Liver (tissue), 8 donors: ENCODE measurements at regions not wholly inside any gene's neighbourhood (a gene's known extent, or its start where the extent isn't known, plus 50 kb on each side); places are given as distances from the start of the nearest gene placed in this dataset.
A peak's percentile ranks its signal among the peaks of the same experiment; 100 is the strongest.

ENCODE experiments used
- DNase-seq: peaks from one replicate; pipeline ENCODE4 v3.0.0-alpha.2; 2017; ENCODE audit warnings: low spot score
- H3K27ac ChIP-seq, 2 donors: one replicate each; pipeline ENCODE4 v1.7.0; 2013; ENCODE audit warnings: inconsistent platforms in 2 of 2, low read length in 2 of 2, control low read depth in 1 of 2, low read depth in 1 of 2, mild to moderate bottlenecking in 1 of 2
- H3K27me3 ChIP-seq, 4 donors: one replicate each; pipeline versions ENCODE4 v1.6.1 to v1.7.0; 2013; ENCODE audit warnings: low read length in 3 of 4, inconsistent platforms in 1 of 4, mild to moderate bottlenecking in 1 of 4, moderate library complexity in 1 of 4; ENCODE audit not compliant: control insufficient read depth in 4 of 4, insufficient read depth in 4 of 4
- H3K36me3 ChIP-seq, 4 donors: one replicate each; pipeline versions ENCODE4 v1.6.1 to v1.7.0; 2013; ENCODE audit warnings: low read length in 3 of 4, mild to moderate bottlenecking in 3 of 4, low read depth in 1 of 4, moderate library complexity in 1 of 4; ENCODE audit not compliant: control insufficient read depth in 4 of 4, insufficient read depth in 3 of 4
- H3K4me1 ChIP-seq, 4 donors: one replicate each; pipeline versions ENCODE4 v1.6.1 to v1.7.0; 2013; ENCODE audit warnings: low read length in 3 of 4, mild to moderate bottlenecking in 3 of 4, moderate library complexity in 1 of 4; ENCODE audit not compliant: control insufficient read depth in 4 of 4, insufficient read depth in 4 of 4
- H3K4me3 ChIP-seq, 3 donors: one replicate each; pipeline versions ENCODE4 v1.6.1 to v1.7.0; 2013; ENCODE audit warnings: low read length in 3 of 3, control low read depth in 1 of 3, low read depth in 1 of 3, mild to moderate bottlenecking in 1 of 3
- H3K9ac ChIP-seq, 2 donors: one replicate each; pipeline ENCODE4 v1.7.0; 2013; ENCODE audit warnings: low read length in 2 of 2, mild to moderate bottlenecking in 2 of 2, moderate library complexity in 2 of 2, control low read depth in 1 of 2, low read depth in 1 of 2
- H3K9me3 ChIP-seq, 4 donors: one replicate each; pipeline versions ENCODE4 v1.6.1 to v1.7.0; 2013; ENCODE audit warnings: low read length in 3 of 4; ENCODE audit not compliant: control insufficient read depth in 4 of 4
- EGR1 ChIP-seq, 2 donors: IDR thresholded peaks; 2 replicates each; pipeline ENCODE4 v1.6.1; 2016 to 2018; ENCODE audit warnings: antibody characterized with exemption in 2 of 2, low read depth in 2 of 2
- FOXA1 ChIP-seq: IDR thresholded peaks from 2 replicates; pipeline ENCODE4 v1.6.1; 2016; ENCODE audit warnings: antibody characterized with exemption
- FOXA2 ChIP-seq: IDR thresholded peaks from 2 replicates; pipeline ENCODE4 v1.6.1; 2016; ENCODE audit warnings: antibody characterized with exemption
- GABPA ChIP-seq, 2 donors: IDR thresholded peaks in 1 of 2; conservative IDR thresholded peaks in 1 of 2; 2 replicates each; pipeline ENCODE4 v1.6.1; 2016; ENCODE audit warnings: antibody characterized with exemption in 2 of 2, mild to moderate bottlenecking in 1 of 2, moderate library complexity in 1 of 2
- HNF4A ChIP-seq, 2 donors: conservative IDR thresholded peaks; 2 replicates each; pipeline ENCODE4 v1.6.1; 2016; ENCODE audit warnings: antibody characterized with exemption in 2 of 2, mild to moderate bottlenecking in 2 of 2
- HNF4G ChIP-seq: IDR thresholded peaks from 2 replicates; pipeline ENCODE4 v1.6.1; 2016; ENCODE audit warnings: antibody characterized with exemption
- JUND ChIP-seq, 2 donors: IDR thresholded peaks; 2 replicates each; pipeline ENCODE4 v1.6.1; 2016; ENCODE audit warnings: antibody characterized with exemption in 2 of 2
- NR2F2 ChIP-seq: IDR thresholded peaks from 2 replicates; pipeline ENCODE4 v1.6.1; 2016; ENCODE audit warnings: antibody characterized with exemption
- RAD21 ChIP-seq, 2 donors: IDR thresholded peaks; 2 replicates each; pipeline ENCODE4 v1.6.1; 2016; ENCODE audit warnings: antibody characterized with exemption in 2 of 2, mild to moderate bottlenecking in 2 of 2
- RXRA ChIP-seq, 2 donors: IDR thresholded peaks; 2 replicates each; pipeline ENCODE4 v1.6.1; 2017 to 2018; ENCODE audit warnings: antibody characterized with exemption in 2 of 2, mild to moderate bottlenecking in 1 of 2
- SP1 ChIP-seq: IDR thresholded peaks from 2 replicates; pipeline ENCODE4 v1.6.1; 2018; ENCODE audit warnings: antibody characterized with exemption, mild to moderate bottlenecking
- TAF1 ChIP-seq: conservative IDR thresholded peaks from 2 replicates; pipeline ENCODE4 v1.6.1; 2016; ENCODE audit warnings: antibody characterized with exemption, mild to moderate bottlenecking
- YY1 ChIP-seq: IDR thresholded peaks from 2 replicates; pipeline ENCODE4 v1.6.1; 2016; ENCODE audit warnings: antibody characterized with exemption, mild to moderate bottlenecking
- WGBS: extraction: QIAGEN DNeasy Blood & Tissue Kit; methylation state at CpG from one replicate; pipeline ENCODE4 v1.1.7; 2013; 5-methylcytosine and 5-hydroxymethylcytosine counted together
- TF ChIP-seq, protein P1 (sequence below): IDR thresholded peaks from 2 replicates; pipeline ENCODE4 v1.6.1; 2016; ENCODE audit warnings: antibody characterized with exemption
- TF ChIP-seq, protein P2 (sequence below): IDR thresholded peaks from 2 replicates; pipeline ENCODE4 v1.6.1; 2016; ENCODE audit warnings: antibody characterized with exemption
- TF ChIP-seq, protein P3 (sequence below): IDR thresholded peaks from 2 replicates; pipeline ENCODE4 v1.6.1; 2016; ENCODE audit warnings: antibody characterized with exemption
- TF ChIP-seq, protein P4 (sequence below): IDR thresholded peaks from 2 replicates; pipeline ENCODE4 v1.6.1; 2016; ENCODE audit warnings: antibody characterized with exemption, mild to moderate bottlenecking
- TF ChIP-seq, protein P5 (sequence below): fragments of 150-350 bp; IDR thresholded peaks from 2 replicates; pipeline ENCODE4 v1.5.1; 2017; ENCODE audit warnings: improper control_type of control experiment, low read depth, low read length; ENCODE audit not compliant: missing input control
- donor health status: healthy.
- donor health status: healthy.
- donor health status: healthy.
- donor health status: healthy.
- donor health status: healthy.

DNA sequence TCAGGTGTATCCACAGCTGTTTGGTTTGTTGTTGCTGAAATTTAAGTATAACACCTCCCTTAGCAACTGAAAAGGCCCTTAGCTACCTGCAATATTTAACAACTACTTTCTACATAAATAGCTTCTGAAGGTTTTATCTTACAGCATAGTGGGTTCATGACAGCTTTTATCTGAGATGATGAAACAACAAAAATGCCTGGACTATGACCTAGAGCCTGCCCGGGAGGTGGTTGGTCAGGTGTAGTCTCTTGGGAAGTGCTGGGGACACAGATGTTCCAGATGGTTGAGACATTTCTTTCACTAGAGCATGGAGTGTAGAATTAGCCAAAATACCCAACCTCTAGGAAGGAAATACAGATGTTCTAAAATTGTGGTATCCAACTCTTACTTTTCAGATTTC is 705.4 kb downstream of the MAFB start (continued):
- TF ChIP-seq NR2F2 (peak; percentile 36), TAF1 (no peak), HNF4A (conservative IDR thresholded peaks at IDR 0.05) (peak; percentile 96), HNF4G (peak; percentile 84), SP1 (peak; percentile 86), JUND (IDR thresholded peaks at IDR 0.05) (peak; percentile 74 to 85), RAD21 (IDR thresholded peaks at IDR 0.05) (peak; percentile 63), FOXA2 (peak; percentile 47), RXRA (IDR thresholded peaks at IDR 0.05) (peak; percentile 82 to 90), YY1 (peak; percentile 74), FOXA1 (peak; percentile 56)
- TF ChIP-seq, protein P1, sequence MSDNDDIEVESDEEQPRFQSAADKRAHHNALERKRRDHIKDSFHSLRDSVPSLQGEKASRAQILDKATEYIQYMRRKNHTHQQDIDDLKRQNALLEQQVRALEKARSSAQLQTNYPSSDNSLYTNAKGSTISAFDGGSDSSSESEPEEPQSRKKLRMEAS: peak; percentile 83

DNA sequence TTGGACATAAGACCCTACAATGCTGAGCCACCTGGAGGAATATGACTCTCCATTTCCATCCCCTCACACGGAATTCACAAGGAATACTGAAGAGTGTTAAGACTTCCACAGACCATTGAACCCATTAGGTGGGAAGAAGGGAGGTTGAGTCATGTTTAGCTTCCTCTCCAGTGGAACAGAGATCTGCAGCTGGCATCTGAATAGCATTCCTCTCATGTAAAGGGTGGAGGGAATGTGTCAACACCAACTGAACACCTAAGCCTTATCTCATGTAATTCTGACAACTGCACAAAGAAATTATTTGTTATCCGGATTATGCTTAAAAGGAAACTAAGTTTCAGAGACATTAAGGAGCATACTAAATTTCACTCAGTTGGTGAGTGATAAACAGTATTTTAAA is 705.9 kb downstream of the MAFB start:
- no peak overlapping the region for H3K9ac ChIP-seq
- H3K27me3 ChIP-seq: no peaks in the 10 kb centered on the region
- H3K4me3 ChIP-seq: no peak overlapping the region
- no peaks in the 10 kb centered on the region for H3K36me3 ChIP-seq
- 88% methylated on average over 2 of the region's 2 CpGs for WGBS
- TF ChIP-seq EGR1 (IDR thresholded peaks at IDR 0.05; ENCODE audit: low read depth in 2 of 2) (no peak), FOXA2 (peak; percentile 10)
- no peak for DNase-seq
- H3K4me1 ChIP-seq: peaks cover 4 to 25% (median 22%) of the 10 kb centered on the region in 4 donors
- H3K27ac ChIP-seq: peak overlapping the region; percentile 47 to 55
- no peaks in the 10 kb centered on the region for H3K9me3 ChIP-seq

DNA sequence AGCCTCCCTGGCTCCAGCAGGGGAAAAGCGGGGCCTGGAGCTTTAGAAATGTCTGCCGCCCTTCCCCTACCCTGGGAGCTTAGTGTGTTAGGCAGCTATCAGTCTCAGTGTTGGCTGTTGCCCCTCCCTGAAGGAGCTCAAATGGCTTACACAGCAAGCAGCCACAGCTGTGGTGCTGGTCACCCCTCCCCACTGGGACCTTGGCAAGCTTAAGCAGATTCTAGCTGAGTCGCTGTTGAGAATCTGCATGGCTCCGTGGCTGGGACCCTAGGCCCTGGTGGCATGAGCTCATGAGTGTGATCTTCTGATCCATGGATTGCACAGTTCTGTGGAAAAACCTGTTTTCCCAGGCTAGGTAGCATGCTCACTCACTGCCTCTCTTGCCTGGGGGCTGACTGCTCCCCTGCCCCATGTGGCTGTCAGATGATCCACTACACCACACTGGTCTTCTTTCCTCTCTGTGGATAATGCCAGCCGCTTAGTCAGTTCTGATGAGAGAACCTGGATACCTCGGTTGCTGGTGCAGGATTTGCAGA is 714.0 kb downstream of the MAFB start:
- H3K27me3 ChIP-seq: no peaks in the 10 kb centered on the region
- no peak overlapping the region for H3K9ac ChIP-seq
- 95% methylated on average over 6 of the region's 6 CpGs for WGBS
- H3K36me3 ChIP-seq: no peaks in the 10 kb centered on the region
- H3K27ac ChIP-seq: no peak overlapping the region
- H3K4me1 ChIP-seq: no peaks in the 10 kb centered on the region
- TF ChIP-seq, protein P1: no peak
- TF ChIP-seq NR2F2 (no peak), RAD21 (IDR thresholded peaks at IDR 0.05) (no peak), RXRA (IDR thresholded peaks at IDR 0.05) (no peak), HNF4A (conservative IDR thresholded peaks at IDR 0.05) (no peak), SP1 (no peak), HNF4G (no peak), EGR1 (IDR thresholded peaks at IDR 0.05; ENCODE audit: low read depth in 2 of 2) (no peak), GABPA (IDR thresholded peaks at IDR 0.05 in 1 of 2, conservative IDR thresholded peaks at IDR 0.05 in 1 of 2) (no peak), YY1 (no peak), FOXA1 (no peak), JUND (IDR thresholded peaks at IDR 0.05) (no peak), TAF1 (no peak), FOXA2 (no peak)
- TF ChIP-seq, protein P2, sequence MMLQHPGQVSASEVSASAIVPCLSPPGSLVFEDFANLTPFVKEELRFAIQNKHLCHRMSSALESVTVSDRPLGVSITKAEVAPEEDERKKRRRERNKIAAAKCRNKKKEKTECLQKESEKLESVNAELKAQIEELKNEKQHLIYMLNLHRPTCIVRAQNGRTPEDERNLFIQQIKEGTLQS: no peak
- TF ChIP-seq, protein P3, sequence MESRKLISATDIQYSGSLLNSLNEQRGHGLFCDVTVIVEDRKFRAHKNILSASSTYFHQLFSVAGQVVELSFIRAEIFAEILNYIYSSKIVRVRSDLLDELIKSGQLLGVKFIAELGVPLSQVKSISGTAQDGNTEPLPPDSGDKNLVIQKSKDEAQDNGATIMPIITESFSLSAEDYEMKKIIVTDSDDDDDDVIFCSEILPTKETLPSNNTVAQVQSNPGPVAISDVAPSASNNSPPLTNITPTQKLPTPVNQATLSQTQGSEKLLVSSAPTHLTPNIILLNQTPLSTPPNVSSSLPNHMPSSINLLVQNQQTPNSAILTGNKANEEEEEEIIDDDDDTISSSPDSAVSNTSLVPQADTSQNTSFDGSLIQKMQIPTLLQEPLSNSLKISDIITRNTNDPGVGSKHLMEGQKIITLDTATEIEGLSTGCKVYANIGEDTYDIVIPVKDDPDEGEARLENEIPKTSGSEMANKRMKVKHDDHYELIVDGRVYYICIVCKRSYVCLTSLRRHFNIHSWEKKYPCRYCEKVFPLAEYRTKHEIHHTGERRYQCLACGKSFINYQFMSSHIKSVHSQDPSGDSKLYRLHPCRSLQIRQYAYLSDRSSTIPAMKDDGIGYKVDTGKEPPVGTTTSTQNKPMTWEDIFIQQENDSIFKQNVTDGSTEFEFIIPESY: no peak
- TF ChIP-seq, protein P4, sequence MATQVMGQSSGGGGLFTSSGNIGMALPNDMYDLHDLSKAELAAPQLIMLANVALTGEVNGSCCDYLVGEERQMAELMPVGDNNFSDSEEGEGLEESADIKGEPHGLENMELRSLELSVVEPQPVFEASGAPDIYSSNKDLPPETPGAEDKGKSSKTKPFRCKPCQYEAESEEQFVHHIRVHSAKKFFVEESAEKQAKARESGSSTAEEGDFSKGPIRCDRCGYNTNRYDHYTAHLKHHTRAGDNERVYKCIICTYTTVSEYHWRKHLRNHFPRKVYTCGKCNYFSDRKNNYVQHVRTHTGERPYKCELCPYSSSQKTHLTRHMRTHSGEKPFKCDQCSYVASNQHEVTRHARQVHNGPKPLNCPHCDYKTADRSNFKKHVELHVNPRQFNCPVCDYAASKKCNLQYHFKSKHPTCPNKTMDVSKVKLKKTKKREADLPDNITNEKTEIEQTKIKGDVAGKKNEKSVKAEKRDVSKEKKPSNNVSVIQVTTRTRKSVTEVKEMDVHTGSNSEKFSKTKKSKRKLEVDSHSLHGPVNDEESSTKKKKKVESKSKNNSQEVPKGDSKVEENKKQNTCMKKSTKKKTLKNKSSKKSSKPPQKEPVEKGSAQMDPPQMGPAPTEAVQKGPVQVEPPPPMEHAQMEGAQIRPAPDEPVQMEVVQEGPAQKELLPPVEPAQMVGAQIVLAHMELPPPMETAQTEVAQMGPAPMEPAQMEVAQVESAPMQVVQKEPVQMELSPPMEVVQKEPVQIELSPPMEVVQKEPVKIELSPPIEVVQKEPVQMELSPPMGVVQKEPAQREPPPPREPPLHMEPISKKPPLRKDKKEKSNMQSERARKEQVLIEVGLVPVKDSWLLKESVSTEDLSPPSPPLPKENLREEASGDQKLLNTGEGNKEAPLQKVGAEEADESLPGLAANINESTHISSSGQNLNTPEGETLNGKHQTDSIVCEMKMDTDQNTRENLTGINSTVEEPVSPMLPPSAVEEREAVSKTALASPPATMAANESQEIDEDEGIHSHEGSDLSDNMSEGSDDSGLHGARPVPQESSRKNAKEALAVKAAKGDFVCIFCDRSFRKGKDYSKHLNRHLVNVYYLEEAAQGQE: no peak
- TF ChIP-seq, protein P5, sequence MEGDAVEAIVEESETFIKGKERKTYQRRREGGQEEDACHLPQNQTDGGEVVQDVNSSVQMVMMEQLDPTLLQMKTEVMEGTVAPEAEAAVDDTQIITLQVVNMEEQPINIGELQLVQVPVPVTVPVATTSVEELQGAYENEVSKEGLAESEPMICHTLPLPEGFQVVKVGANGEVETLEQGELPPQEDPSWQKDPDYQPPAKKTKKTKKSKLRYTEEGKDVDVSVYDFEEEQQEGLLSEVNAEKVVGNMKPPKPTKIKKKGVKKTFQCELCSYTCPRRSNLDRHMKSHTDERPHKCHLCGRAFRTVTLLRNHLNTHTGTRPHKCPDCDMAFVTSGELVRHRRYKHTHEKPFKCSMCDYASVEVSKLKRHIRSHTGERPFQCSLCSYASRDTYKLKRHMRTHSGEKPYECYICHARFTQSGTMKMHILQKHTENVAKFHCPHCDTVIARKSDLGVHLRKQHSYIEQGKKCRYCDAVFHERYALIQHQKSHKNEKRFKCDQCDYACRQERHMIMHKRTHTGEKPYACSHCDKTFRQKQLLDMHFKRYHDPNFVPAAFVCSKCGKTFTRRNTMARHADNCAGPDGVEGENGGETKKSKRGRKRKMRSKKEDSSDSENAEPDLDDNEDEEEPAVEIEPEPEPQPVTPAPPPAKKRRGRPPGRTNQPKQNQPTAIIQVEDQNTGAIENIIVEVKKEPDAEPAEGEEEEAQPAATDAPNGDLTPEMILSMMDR: no peak
- H3K4me3 ChIP-seq: no peak overlapping the region
- DNase-seq: no peak
- H3K9me3 ChIP-seq: no peaks in the 10 kb centered on the region
